GM12878 (cell line): ENCODE measurements at regions not wholly inside any gene's neighbourhood (a gene's known extent, or its start where the extent isn't known, plus 50 kb on each side); places are given as distances from the start of the nearest gene placed in this dataset.

Experiments used
- ATAC-seq: fragments of 200-7000 bp; cut with Tn5 transposase; 3 replicates; pipeline ENCODE4 v1.9.1; 2020; ENCODE audit warnings: mild to moderate bottlenecking, moderate library complexity
- BruUV-seq: library from RNA; stranded (reverse); fragments of 400-500 nt; replicated peaks from 2 replicates; lab custom pipeline; 2021; lab: Mats Ljungman, UMichigan
- CTCF ChIA-PET: fragments of 300-600 bp; sonication (Branson Sonifier 250); formaldehyde crosslinking; extraction: SDS; loops from one replicate; lab custom pipeline; 2021; ENCODE audit warnings: inconsistent platforms; lab: Yijun Ruan, JAX
- POLR2A ChIA-PET: fragments of 350-600 bp; formaldehyde crosslinking; extraction: SDS; loops from one replicate; lab custom pipeline; 2021; ENCODE audit warnings: inconsistent platforms; lab: Charles Lee
- RAD21 ChIA-PET: fragments of 300-600 bp; sonication (Branson Sonifier 250); formaldehyde crosslinking; loops from one replicate; lab custom pipeline; 2023; ENCODE audit warnings: antibody characterized with exemption; ENCODE audit not compliant: unreplicated experiment; lab: Charles Lee
- SMC1A ChIA-PET: fragments of 300-600 bp; sonication (Branson Sonifier 250); formaldehyde crosslinking; loops from one replicate; lab custom pipeline; 2023; ENCODE audit not compliant: unreplicated experiment, uncharacterized antibody; lab: Charles Lee
- DNase-seq: peaks from one replicate; pipeline ENCODE4 v3.0.0-alpha.2; 2011; ENCODE audit warnings: low read depth, low spot score
- FAIRE-seq: peaks from 3 replicates; lab custom pipeline; 2011; peaks lifted over from hg19 to GRCh38; lab: Jason Lieb, UNC
- H2AFZ ChIP-seq: 2 replicates; pipeline ENCODE4 v1.6.0; 2011; ENCODE audit warnings: low read depth, low read length, control low read depth; ENCODE audit not compliant: control insufficient read depth
- H3K27ac ChIP-seq: 2 replicates; pipeline ENCODE4 v1.5.1; 2011; ENCODE audit warnings: control low read depth; ENCODE audit not compliant: control insufficient read depth, insufficient read depth
- H3K27me3 ChIP-seq, 2 experiments: replicated peaks in 1 of 2; 2 replicates each; pipeline versions ENCODE4 v1.6.0 to v1.6.1; 2011; ENCODE audit warnings: low read length in 1 of 2; ENCODE audit not compliant: control insufficient read depth in 2 of 2, insufficient read depth in 2 of 2
- H3K36me3 ChIP-seq, 2 experiments: 2 replicates each; pipeline ENCODE4 v1.5.1; 2011; ENCODE audit warnings: low read length in 1 of 2; ENCODE audit not compliant: control insufficient read depth in 2 of 2, insufficient read depth in 2 of 2
- H3K4me1 ChIP-seq: 2 replicates; pipeline ENCODE4 v1.6.1; 2011; ENCODE audit warnings: mild to moderate bottlenecking, low read length, moderate library complexity, mixed read lengths; ENCODE audit not compliant: control insufficient read depth, insufficient read depth
- H3K4me2 ChIP-seq: 2 replicates; pipeline ENCODE4 v1.6.0; 2011; ENCODE audit warnings: control low read depth; ENCODE audit not compliant: control insufficient read depth, insufficient read depth
- H3K4me3 ChIP-seq: fragments of 200-600 bp; sonication (generic); 2 replicates; pipeline ENCODE4 v1.5.1; 2016
- H3K79me2 ChIP-seq: 2 replicates; pipeline ENCODE4 v1.6.0; 2011; ENCODE audit warnings: low read length; ENCODE audit not compliant: control insufficient read depth, insufficient read depth
- H3K9ac ChIP-seq: 2 replicates; pipeline ENCODE4 v1.8.0; 2011; ENCODE audit warnings: low read length, control low read depth, mixed read lengths; ENCODE audit not compliant: control insufficient read depth, insufficient read depth
- H3K9me3 ChIP-seq: replicated peaks from 3 replicates; pipeline ENCODE4 v1.5.1; 2011; ENCODE audit warnings: mild to moderate bottlenecking, low read length; ENCODE audit not compliant: control insufficient read depth, insufficient read depth
- H4K20me1 ChIP-seq: 2 replicates; pipeline ENCODE4 v1.6.0; 2011; ENCODE audit not compliant: control insufficient read depth, insufficient read depth
- CREB1 ChIP-seq: IDR thresholded peaks from 2 replicates; pipeline ENCODE4 v1.6.1; 2012; ENCODE audit warnings: low read depth, mild to moderate bottlenecking, inconsistent platforms
- CTCF ChIP-seq, 3 experiments: IDR thresholded peaks in 2 of 3; conservative IDR thresholded peaks in 1 of 3; 2 replicates each; pipeline ENCODE4 v1.5.1; 2011; ENCODE audit warnings: low read depth in 3 of 3, low read length in 3 of 3, mild to moderate bottlenecking in 3 of 3, control low read depth in 2 of 3, moderate library complexity in 2 of 3, inconsistent platforms in 1 of 3, mixed read lengths in 1 of 3; ENCODE audit not compliant: control insufficient read depth in 2 of 3, insufficient read depth in 1 of 3; ENCODE audit errors: extremely low read depth in 1 of 3
- DPF2 ChIP-seq: fragments of 450-650 bp; IDR thresholded peaks from 2 replicates; pipeline ENCODE4 v1.6.1; 2017; ENCODE audit warnings: mild to moderate bottlenecking
- EED ChIP-seq: sonication (generic); IDR thresholded peaks from 2 replicates; pipeline ENCODE4 v1.6.1; 2016; ENCODE audit warnings: antibody characterized with exemption, low read depth
- ESRRA ChIP-seq: IDR thresholded peaks from 2 replicates; pipeline ENCODE4 v1.6.1; 2012; ENCODE audit warnings: mild to moderate bottlenecking, low read length, improper control_type of control experiment
- EZH2 ChIP-seq: IDR thresholded peaks from 2 replicates; pipeline ENCODE4 v1.6.1; 2012; ENCODE audit warnings: low read depth, mild to moderate bottlenecking, control low read depth, inconsistent platforms, low read length, borderline replicate concordance; ENCODE audit not compliant: control insufficient read depth
- FOS ChIP-seq: IDR thresholded peaks from 3 replicates; pipeline ENCODE4 v1.6.1; 2011; ENCODE audit warnings: borderline replicate concordance; ENCODE audit not compliant: insufficient read length; ENCODE audit errors: extremely low read depth
- KAT2A ChIP-seq: conservative IDR thresholded peaks from 2 replicates; pipeline ENCODE4 v1.6.1; 2011; ENCODE audit warnings: low read depth, low read length; ENCODE audit not compliant: control insufficient read depth
- KDM1A ChIP-seq: fragments of 200-600 bp; sonication (generic); IDR thresholded peaks from 2 replicates; pipeline ENCODE4 v1.6.1; 2016; ENCODE audit warnings: borderline replicate concordance
- MYC ChIP-seq: IDR thresholded peaks from 2 replicates; pipeline ENCODE4 v1.6.1; 2011; ENCODE audit warnings: mild to moderate bottlenecking, low read length, moderate library complexity, inconsistent platforms; ENCODE audit not compliant: insufficient read depth, insufficient replicate concordance, insufficient read length, severe bottlenecking
- PAX5 ChIP-seq: IDR thresholded peaks from 2 replicates; pipeline ENCODE4 v1.6.1; 2011; ENCODE audit warnings: low read depth, low read length, borderline replicate concordance
- POLR2A ChIP-seq: IDR thresholded peaks from 2 replicates; pipeline ENCODE4 v1.6.1; 2011; ENCODE audit warnings: low read depth, mild to moderate bottlenecking, low read length
- SPI1 ChIP-seq: IDR thresholded peaks from 2 replicates; pipeline ENCODE4 v1.6.1; 2011; ENCODE audit warnings: low read depth, mild to moderate bottlenecking, low read length, moderate library complexity, borderline replicate concordance; ENCODE audit not compliant: insufficient read depth
- STAT1 ChIP-seq: fragments of 450-650 bp; conservative IDR thresholded peaks from 2 replicates; pipeline ENCODE4 v1.6.1; 2014; ENCODE audit warnings: antibody characterized with exemption, mild to moderate bottlenecking
- ZNF622 ChIP-seq: fragments of 450-650 bp; IDR thresholded peaks from 2 replicates; pipeline ENCODE4 v1.6.1; 2017; ENCODE audit warnings: mild to moderate bottlenecking, inconsistent platforms
- WGBS: methylation state at CpG from one replicate; pipeline ENCODE4 v1.1.6; 2016; ENCODE audit warnings: low lambda C conversion rate; ENCODE audit not compliant: insufficient replicate concordance, insufficient coverage; ENCODE audit errors: missing lambda C conversion rate; 5-methylcytosine and 5-hydroxymethylcytosine counted together
- in situ Hi-C: fragments of 300-500 bp; cut with MboI; formaldehyde crosslinking; loops from 9 replicates; pipeline ENCODE4 v1.14.3; 2018; ENCODE audit warnings: mixed read lengths
- intact Hi-C: fragments of 100-400 bp; cut with micrococcal nuclease; formaldehyde crosslinking; loops from one replicate; pipeline ENCODE4 v1.14.2; 2022; ENCODE audit not compliant: unreplicated experiment
- TF ChIP-seq, protein P1 (sequence below): IDR thresholded peaks from 2 replicates; pipeline ENCODE4 v1.6.1; 2012; ENCODE audit warnings: low read length, inconsistent platforms
- TF ChIP-seq, protein P2 (sequence below): fragments of 450-650 bp; IDR thresholded peaks from 2 replicates; pipeline ENCODE4 v1.6.1; 2018; ENCODE audit warnings: borderline replicate concordance, mild to moderate bottlenecking; ENCODE audit not compliant: partially characterized antibody

DNA sequence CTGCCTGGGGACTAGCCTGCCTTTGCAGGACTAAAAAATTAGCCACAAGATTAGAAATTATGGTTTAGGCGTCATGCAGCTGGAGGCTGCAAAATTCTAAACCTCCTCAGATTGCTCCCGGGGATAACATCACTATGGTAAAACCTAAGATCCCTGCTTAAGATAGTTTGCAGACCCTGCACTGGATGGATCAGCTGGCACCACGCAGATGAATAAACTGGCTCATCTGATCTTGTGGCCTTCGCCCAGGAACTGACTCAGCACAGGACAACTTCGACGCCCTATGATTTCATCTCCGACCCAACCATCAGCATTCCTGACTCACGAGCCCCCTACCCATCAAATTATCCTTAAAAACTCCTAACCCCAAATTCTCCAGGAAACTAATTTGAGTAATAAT lies 482.4 kb downstream of the SPRY1 start:
- Histone ChIP-seq H3K4me1 (no peaks in the 10 kb centered on the region), H3K4me2 (no peak overlapping the region), H3K4me3 (no peak overlapping the region), H3K36me3 (no peaks in the 10 kb centered on the region), H3K79me2 (no peaks in the 10 kb centered on the region), H3K9ac (no peak overlapping the region), H3K27ac (no peak overlapping the region), H3K27me3 (no peaks in the 10 kb centered on the region), H2AFZ (no peak overlapping the region), H3K9me3 (no peaks in the 10 kb centered on the region), H4K20me1 (no peaks in the 10 kb centered on the region)
- ChIA-PET CTCF (no interaction called here), SMC1A (no interaction called here), POLR2A (no interaction called here), RAD21 (no interaction called here)
- no peak for ATAC-seq
- intact Hi-C loops (no loop called here), in situ Hi-C loops (no loop called here)
- no TSS peak for BruUV-seq
- TF ChIP-seq SPI1 (no peak), KDM1A (no peak), ZNF622 (no peak), FOS (no peak), MYC (no peak), EED (no peak), POLR2A (no peak), STAT1 (no peak), CREB1 (no peak), EZH2 (no peak), DPF2 (no peak), CTCF (IDR thresholded peaks at IDR 0.05 in 2 of 3, conservative IDR thresholded peaks at IDR 0.05 in 1 of 3; ENCODE audit: control insufficient read depth in 2 of 3, extremely low read depth in 1 of 3, insufficient read depth in 1 of 3, low read depth in 3 of 3, low read length in 3 of 3) (no peak), ESRRA (no peak), KAT2A (no peak), PAX5 (no peak)
- TF ChIP-seq, protein P1, sequence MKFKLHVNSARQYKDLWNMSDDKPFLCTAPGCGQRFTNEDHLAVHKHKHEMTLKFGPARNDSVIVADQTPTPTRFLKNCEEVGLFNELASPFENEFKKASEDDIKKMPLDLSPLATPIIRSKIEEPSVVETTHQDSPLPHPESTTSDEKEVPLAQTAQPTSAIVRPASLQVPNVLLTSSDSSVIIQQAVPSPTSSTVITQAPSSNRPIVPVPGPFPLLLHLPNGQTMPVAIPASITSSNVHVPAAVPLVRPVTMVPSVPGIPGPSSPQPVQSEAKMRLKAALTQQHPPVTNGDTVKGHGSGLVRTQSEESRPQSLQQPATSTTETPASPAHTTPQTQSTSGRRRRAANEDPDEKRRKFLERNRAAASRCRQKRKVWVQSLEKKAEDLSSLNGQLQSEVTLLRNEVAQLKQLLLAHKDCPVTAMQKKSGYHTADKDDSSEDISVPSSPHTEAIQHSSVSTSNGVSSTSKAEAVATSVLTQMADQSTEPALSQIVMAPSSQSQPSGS, result no peak
- TF ChIP-seq, protein P2, sequence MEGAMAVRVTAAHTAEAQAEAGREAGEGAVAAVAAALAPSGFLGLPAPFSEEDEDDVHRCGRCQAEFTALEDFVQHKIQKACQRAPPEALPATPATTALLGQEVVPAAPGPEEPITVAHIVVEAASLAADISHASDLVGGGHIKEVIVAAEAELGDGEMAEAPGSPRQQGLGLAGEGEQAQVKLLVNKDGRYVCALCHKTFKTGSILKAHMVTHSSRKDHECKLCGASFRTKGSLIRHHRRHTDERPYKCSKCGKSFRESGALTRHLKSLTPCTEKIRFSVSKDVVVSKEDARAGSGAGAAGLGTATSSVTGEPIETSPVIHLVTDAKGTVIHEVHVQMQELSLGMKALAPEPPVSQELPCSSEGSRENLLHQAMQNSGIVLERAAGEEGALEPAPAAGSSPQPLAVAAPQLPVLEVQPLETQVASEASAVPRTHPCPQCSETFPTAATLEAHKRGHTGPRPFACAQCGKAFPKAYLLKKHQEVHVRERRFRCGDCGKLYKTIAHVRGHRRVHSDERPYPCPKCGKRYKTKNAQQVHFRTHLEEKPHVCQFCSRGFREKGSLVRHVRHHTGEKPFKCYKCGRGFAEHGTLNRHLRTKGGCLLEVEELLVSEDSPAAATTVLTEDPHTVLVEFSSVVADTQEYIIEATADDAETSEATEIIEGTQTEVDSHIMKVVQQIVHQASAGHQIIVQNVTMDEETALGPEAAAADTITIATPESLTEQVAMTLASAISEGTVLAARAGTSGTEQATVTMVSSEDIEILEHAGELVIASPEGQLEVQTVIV, result no peak
- DNase-seq, result no peak
- 43% methylated on average over 8 of the region's 8 CpGs for WGBS
- FAIRE-seq, result no peak
